NCI-H748 (cell line): ENCODE measurements at regions not wholly inside any gene's neighbourhood (a gene's known extent, or its start where the extent isn't known, plus 50 kb on each side); places are given as distances from the start of the nearest gene placed in this dataset.

Experiments used
- DNase-seq: peaks from one replicate; lab custom pipeline; 2025; ENCODE audit not compliant: unreplicated experiment; lab: John Stamatoyannopoulos, UW

- DNase-seq: no peak
Measured at GRCh38 chr5:66459728-66460127, 136.5 kb upstream of the MAST4 start.

GRCh38 chr5:66467564-66467963 is 128.6 kb upstream of the MAST4 start:
- no peak for DNase-seq

GRCh38 chr5:66469684-66470083 is 126.5 kb upstream of the MAST4 start:
- DNase-seq: no peak

- DNase-seq: no peak
Measured at GRCh38 chr5:66472010-66472409, 124.2 kb upstream of the MAST4 start.

- DNase-seq: no peak
Measured at GRCh38 chr5:66475731-66476130, 120.5 kb upstream of the MAST4 start.

- no peak for DNase-seq
Measured at GRCh38 chr5:66477596-66477995, 118.6 kb upstream of the MAST4 start.

GRCh38 chr5:66494437-66494836 is 101.8 kb upstream of the MAST4 start:
- peak; percentile 30 for DNase-seq

GRCh38 chr5:66498791-66499207 is 97.4 kb upstream of the MAST4 start:
- peak; percentile 63 for DNase-seq

- DNase-seq: no peak
Measured at GRCh38 chr5:66503203-66503789, 92.9 kb upstream of the MAST4 start.

- no peak for DNase-seq
Measured at GRCh38 chr5:66507106-66507505, 89.1 kb upstream of the MAST4 start.

GRCh38 chr5:66511491-66511890 is 84.7 kb upstream of the MAST4 start:
- DNase-seq: no peak

- peak; percentile 49 for DNase-seq
Measured at GRCh38 chr5:66513130-66513529, 83.1 kb upstream of the MAST4 start.

GRCh38 chr5:66515209-66515608 is 81.0 kb upstream of the MAST4 start:
- no peak for DNase-seq

GRCh38 chr5:66516550-66516949 is 79.6 kb upstream of the MAST4 start:
- DNase-seq: peak; percentile 40

GRCh38 chr5:66517351-66517750 is 78.8 kb upstream of the MAST4 start:
- no peak for DNase-seq

- DNase-seq: no peak
Measured at GRCh38 chr5:66518052-66518451, 78.1 kb upstream of the MAST4 start.

GRCh38 chr5:66518753-66519152 is 77.4 kb upstream of the MAST4 start:
- peak; percentile 7 for DNase-seq

- DNase-seq: no peak
Measured at GRCh38 chr5:66519626-66520025, 76.6 kb upstream of the MAST4 start.

GRCh38 chr5:66520854-66521253 is 75.3 kb upstream of the MAST4 start:
- DNase-seq: no peak

- DNase-seq: no peak
Measured at GRCh38 chr5:66527478-66528035, 68.6 kb upstream of the MAST4 start.

- DNase-seq: no peak
Measured at GRCh38 chr5:66529182-66529581, 67.0 kb upstream of the MAST4 start.

- DNase-seq: no peak
Measured at GRCh38 chr5:66529704-66530103, 66.5 kb upstream of the MAST4 start.

- DNase-seq: no peak
Measured at GRCh38 chr5:66538126-66538525, 58.1 kb upstream of the MAST4 start.
